ENCODE measurements at regions not wholly inside any gene's neighbourhood (a gene's known extent, or its start where the extent isn't known, plus 50 kb on each side); places are given as distances from the start of the nearest gene placed in this dataset.

GRCh38 chr7:84801396-84801795 lies 385.5 kb downstream of the SEMA3D start:
- Histone ChIP-seq H3K4me2 (ENCODE audit: low read length) (no peak overlapping the region), H3K9ac (ENCODE audit: low read length) (no peak overlapping the region), H3K79me2 (ENCODE audit: low read length) (no peaks in the 10 kb centered on the region), H3K4me3 (ENCODE audit: low read length) (no peak overlapping the region), H3K4me1 (ENCODE audit: low read length) (no peaks in the 10 kb centered on the region), H3K27ac (ENCODE audit: low read length) (no peak overlapping the region), H3K36me3 (replicated peaks; ENCODE audit: low read depth, low read length) (no peaks in the 10 kb centered on the region), H4K20me1 (ENCODE audit: insufficient read depth, low read length) (no peaks in the 10 kb centered on the region), H3K9me3 (ENCODE audit: insufficient read depth, low read length) (no peaks in the 10 kb centered on the region), H3K27me3 (ENCODE audit: low read depth, low read length) (no peaks in the 10 kb centered on the region), H2AFZ (ENCODE audit: low read depth, low read length) (no peak overlapping the region)
- TF ChIP-seq EZH2phosphoT487 (IDR thresholded peaks at IDR 0.05; ENCODE audit: low read depth), result no peak
- no peak for TF ChIP-seq CTCF (IDR thresholded peaks at IDR 0.05; ENCODE audit: low read depth, low read length)

- Histone ChIP-seq H4K20me1 (ENCODE audit: insufficient read depth, low read length) (no peaks in the 10 kb centered on the region), H3K4me1 (ENCODE audit: low read length) (no peaks in the 10 kb centered on the region), H3K9ac (ENCODE audit: low read length) (no peak overlapping the region), H3K27me3 (ENCODE audit: low read depth, low read length) (no peaks in the 10 kb centered on the region), H3K4me2 (ENCODE audit: low read length) (no peak overlapping the region), H3K4me3 (ENCODE audit: low read length) (no peak overlapping the region), H3K79me2 (ENCODE audit: low read length) (no peaks in the 10 kb centered on the region), H3K36me3 (replicated peaks; ENCODE audit: low read depth, low read length) (no peaks in the 10 kb centered on the region), H3K9me3 (ENCODE audit: insufficient read depth, low read length) (no peaks in the 10 kb centered on the region), H2AFZ (ENCODE audit: low read depth, low read length) (no peak overlapping the region), H3K27ac (ENCODE audit: low read length) (no peak overlapping the region)
- TF ChIP-seq EZH2phosphoT487 (IDR thresholded peaks at IDR 0.05; ENCODE audit: low read depth) (no peak), CTCF (IDR thresholded peaks at IDR 0.05; ENCODE audit: low read depth, low read length) (no peak)
These were observed 386.0 kb downstream of the SEMA3D start for GRCh38 chr7:84800846-84801245.

- Histone ChIP-seq H3K4me2 (ENCODE audit: low read length) (no peak overlapping the region), H4K20me1 (ENCODE audit: insufficient read depth, low read length) (no peaks in the 10 kb centered on the region), H3K4me1 (ENCODE audit: low read length) (no peaks in the 10 kb centered on the region), H3K27me3 (ENCODE audit: low read depth, low read length) (no peaks in the 10 kb centered on the region), H3K4me3 (ENCODE audit: low read length) (no peak overlapping the region), H3K9me3 (ENCODE audit: insufficient read depth, low read length) (no peaks in the 10 kb centered on the region), H3K9ac (ENCODE audit: low read length) (no peak overlapping the region), H3K79me2 (ENCODE audit: low read length) (no peaks in the 10 kb centered on the region), H2AFZ (ENCODE audit: low read depth, low read length) (no peak overlapping the region), H3K36me3 (replicated peaks; ENCODE audit: low read depth, low read length) (no peaks in the 10 kb centered on the region), H3K27ac (ENCODE audit: low read length) (no peak overlapping the region)
- TF ChIP-seq EZH2phosphoT487 (IDR thresholded peaks at IDR 0.05; ENCODE audit: low read depth) (no peak), CTCF (IDR thresholded peaks at IDR 0.05; ENCODE audit: low read depth, low read length) (no peak)
These were observed 387.8 kb downstream of the SEMA3D start for GRCh38 chr7:84799106-84799505.

GRCh38 chr7:84792231-84792893 lies 394.5 kb downstream of the SEMA3D start:
- Histone ChIP-seq H3K79me2 (ENCODE audit: low read length) (no peaks in the 10 kb centered on the region), H3K4me1 (ENCODE audit: low read length) (no peaks in the 10 kb centered on the region), H3K27me3 (ENCODE audit: low read depth, low read length) (no peaks in the 10 kb centered on the region), H4K20me1 (ENCODE audit: insufficient read depth, low read length) (no peaks in the 10 kb centered on the region), H3K9me3 (ENCODE audit: insufficient read depth, low read length) (no peaks in the 10 kb centered on the region), H3K27ac (ENCODE audit: low read length) (no peak overlapping the region), H3K4me3 (ENCODE audit: low read length) (no peak overlapping the region), H3K4me2 (ENCODE audit: low read length) (no peak overlapping the region), H3K9ac (ENCODE audit: low read length) (no peak overlapping the region), H2AFZ (ENCODE audit: low read depth, low read length) (no peak overlapping the region), H3K36me3 (replicated peaks; ENCODE audit: low read depth, low read length) (no peaks in the 10 kb centered on the region)
- TF ChIP-seq EZH2phosphoT487 (IDR thresholded peaks at IDR 0.05; ENCODE audit: low read depth) (no peak), CTCF (IDR thresholded peaks at IDR 0.05; ENCODE audit: low read depth, low read length) (no peak)

Measured in OCI-LY3 (cell line).